H1 (cell line): ENCODE measurements at regions not wholly inside any gene's neighbourhood (a gene's known extent, or its start where the extent isn't known, plus 50 kb on each side); places are given as distances from the start of the nearest gene placed in this dataset.

Source experiments
- CTCF ChIA-PET: fragments of 300-600 bp; sonication (Branson Sonifier 250); formaldehyde crosslinking; loops from one replicate; lab custom pipeline; 2021; ENCODE audit not compliant: partially characterized antibody; lab: Charles Lee
- POLR2A ChIA-PET: fragments of 300-600 bp; sonication (Branson Sonifier 250); formaldehyde crosslinking; loops from one replicate; lab custom pipeline; 2021; ENCODE audit warnings: inconsistent platforms; ENCODE audit not compliant: partially characterized antibody; lab: Charles Lee
- DNase-seq, 2 experiments: peaks; one replicate each; pipeline versions ENCODE4 v3.0.0 to v3.0.0-alpha.2; 2010 to 2022; ENCODE audit warnings: low spot score in 2 of 2, low read depth in 1 of 2, mixed read lengths in 1 of 2
- FAIRE-seq: peaks from 2 replicates; lab custom pipeline; 2011; peaks lifted over from hg19 to GRCh38; lab: Jason Lieb, UNC
- H2AFZ ChIP-seq: 2 replicates; pipeline ENCODE4 v1.8.1; 2012; ENCODE audit warnings: low read length, inconsistent platforms
- H2AK5ac ChIP-seq: 2 replicates; pipeline ENCODE4 v1.6.1; 2013; ENCODE audit warnings: low read depth, low read length
- H2BK120ac ChIP-seq: replicated peaks from 2 replicates; pipeline ENCODE3; 2013; ENCODE audit warnings: low read depth, low read length, inconsistent platforms
- H2BK12ac ChIP-seq: 2 replicates; pipeline ENCODE4 v1.6.1; 2013; ENCODE audit warnings: low read depth, low read length
- H2BK15ac ChIP-seq: 2 replicates; pipeline ENCODE4 v1.6.1; 2013; ENCODE audit warnings: low read length
- H2BK20ac ChIP-seq: 2 replicates; pipeline ENCODE4 v1.6.1; 2013; ENCODE audit warnings: low read length
- H2BK5ac ChIP-seq: 2 replicates; pipeline ENCODE4 v1.6.1; 2013; ENCODE audit warnings: low read depth, low read length
- H3K14ac ChIP-seq: 2 replicates; pipeline ENCODE4 v1.6.1; 2013; ENCODE audit warnings: inconsistent platforms; ENCODE audit not compliant: insufficient read length
- H3K18ac ChIP-seq: 2 replicates; pipeline ENCODE4 v1.6.1; 2013; ENCODE audit warnings: low read length; ENCODE audit errors: extremely low read depth
- H3K23ac ChIP-seq: 2 replicates; pipeline ENCODE4 v1.6.1; 2013; ENCODE audit warnings: inconsistent platforms; ENCODE audit not compliant: insufficient read length
- H3K23me2 ChIP-seq: 2 replicates; pipeline ENCODE4 v1.6.1; 2013; ENCODE audit warnings: low read depth, low read length
- H3K27ac ChIP-seq: 2 replicates; pipeline ENCODE4 v1.6.1; 2011; ENCODE audit warnings: low read depth, low read length, inconsistent platforms
- H3K27me3 ChIP-seq, 4 experiments: replicated peaks in 1 of 4; 1 replicate in 1 of 4; 2 replicates in 3 of 4; pipeline versions ENCODE4 v1.6.1 to v1.8.1; 2011 to 2013; ENCODE audit warnings: low read length in 3 of 4, mild to moderate bottlenecking in 3 of 4, inconsistent platforms in 2 of 4, mixed read lengths in 2 of 4, moderate library complexity in 1 of 4; ENCODE audit not compliant: control insufficient read depth in 3 of 4, insufficient read depth in 3 of 4; ENCODE audit errors: extremely low read depth in 1 of 4
- H3K36me3 ChIP-seq, 4 experiments: 2 replicates each; pipeline versions ENCODE4 v1.6.1 to v1.8.1; 2011 to 2013; ENCODE audit warnings: mild to moderate bottlenecking in 4 of 4, low read length in 3 of 4, moderate library complexity in 2 of 4, control low read depth in 1 of 4, inconsistent platforms in 1 of 4; ENCODE audit not compliant: insufficient read depth in 4 of 4, control insufficient read depth in 2 of 4
- H3K4ac ChIP-seq: replicated peaks from 2 replicates; pipeline ENCODE3; 2013; ENCODE audit warnings: low read length, low read depth, mixed read lengths, inconsistent platforms; ENCODE audit not compliant: insufficient read length
- H3K4me1 ChIP-seq, 4 experiments: replicated peaks in 1 of 4; 1 replicate in 1 of 4; 2 replicates in 3 of 4; pipeline versions ENCODE4 v1.6.1 to v1.8.1; 2011 to 2013; ENCODE audit warnings: low read length in 3 of 4, inconsistent platforms in 2 of 4, mixed read lengths in 1 of 4; ENCODE audit not compliant: insufficient read depth in 4 of 4, control insufficient read depth in 3 of 4
- H3K4me2 ChIP-seq, 2 experiments: 2 replicates each; pipeline versions ENCODE4 v1.6.1 to v1.8.1; 2011 to 2013; ENCODE audit warnings: low read depth in 2 of 2, low read length in 2 of 2, control low read depth in 1 of 2, inconsistent platforms in 1 of 2, mild to moderate bottlenecking in 1 of 2; ENCODE audit not compliant: insufficient read depth in 1 of 2
- H3K4me3 ChIP-seq, 4 experiments: fragments of 200-600, 300-600 bp in 1 of 4; sonication (generic), shearing (Covaris generic), sonication (Bioruptor Twin) in 1 of 4; 2 replicates each; pipeline versions ENCODE4 v1.5.1 to v1.8.1; 2011 to 2016; ENCODE audit warnings: low read length in 4 of 4, low read depth in 3 of 4, control low read depth in 2 of 4, inconsistent platforms in 2 of 4, mild to moderate bottlenecking in 2 of 4, mixed read lengths in 1 of 4, moderate library complexity in 1 of 4; ENCODE audit not compliant: insufficient read depth in 2 of 4; ENCODE audit errors: extremely low read depth in 1 of 4
- H3K56ac ChIP-seq: replicated peaks from 2 replicates; pipeline ENCODE3; 2013; ENCODE audit warnings: low read depth, mild to moderate bottlenecking, mixed read lengths, low read length, inconsistent platforms; ENCODE audit not compliant: insufficient read length
- H3K79me1 ChIP-seq: 2 replicates; pipeline ENCODE4 v1.6.1; 2013; ENCODE audit warnings: low read depth, low read length, control low read depth
- H3K79me2 ChIP-seq, 2 experiments: 2 replicates each; pipeline versions ENCODE4 v1.6.1 to v1.8.1; 2012 to 2013; ENCODE audit warnings: low read length in 2 of 2, mild to moderate bottlenecking in 2 of 2, inconsistent platforms in 1 of 2; ENCODE audit not compliant: insufficient read depth in 2 of 2, control insufficient read depth in 1 of 2
- H3K9ac ChIP-seq, 4 experiments: replicated peaks in 1 of 4; 1 replicate in 1 of 4; 2 replicates in 3 of 4; pipeline versions ENCODE4 v1.6.1 to v1.8.1; 2011 to 2013; ENCODE audit warnings: low read depth in 3 of 4, low read length in 3 of 4, control low read depth in 2 of 4, mild to moderate bottlenecking in 2 of 4, moderate library complexity in 2 of 4, inconsistent platforms in 1 of 4; ENCODE audit errors: extremely low read depth in 1 of 4
- H3K9me3 ChIP-seq, 2 experiments: 2 replicates each; pipeline versions ENCODE4 v1.6.1 to v1.8.1; 2012 to 2013; ENCODE audit warnings: mild to moderate bottlenecking in 2 of 2, moderate library complexity in 2 of 2, control low read depth in 1 of 2, inconsistent platforms in 1 of 2, low read depth in 1 of 2, low read length in 1 of 2, mixed read lengths in 1 of 2; ENCODE audit not compliant: insufficient read depth in 2 of 2
- H4K20me1 ChIP-seq, 2 experiments: replicated peaks in 1 of 2; 2 replicates each; pipeline versions ENCODE3 to v1.8.1; 2011 to 2013; ENCODE audit warnings: inconsistent platforms in 2 of 2, low read length in 2 of 2, mild to moderate bottlenecking in 1 of 2; ENCODE audit not compliant: insufficient read depth in 2 of 2, control insufficient read depth in 1 of 2
- H4K5ac ChIP-seq: 2 replicates; pipeline ENCODE4 v1.6.1; 2013; ENCODE audit warnings: low read length, low read depth, mixed read lengths, inconsistent platforms; ENCODE audit not compliant: insufficient read length
- H4K8ac ChIP-seq: 2 replicates; pipeline ENCODE4 v1.8.0; 2013; ENCODE audit warnings: mild to moderate bottlenecking, moderate library complexity, low read length, inconsistent platforms; ENCODE audit not compliant: insufficient read depth; ENCODE audit errors: extremely low read depth
- H4K91ac ChIP-seq: replicated peaks from 2 replicates; pipeline ENCODE3; 2013; ENCODE audit warnings: low read length, mixed read lengths, inconsistent platforms; ENCODE audit not compliant: insufficient read length
- BRCA1 ChIP-seq: IDR thresholded peaks from 2 replicates; pipeline ENCODE4 v1.6.1; 2012; ENCODE audit warnings: low read depth, low read length, improper control_type of control experiment
- CEBPB ChIP-seq: IDR thresholded peaks from 2 replicates; pipeline ENCODE4 v1.6.1; 2012; ENCODE audit warnings: low read depth, low read length
- CREB1 ChIP-seq: IDR thresholded peaks from 2 replicates; pipeline ENCODE4 v1.6.1; 2012; ENCODE audit warnings: inconsistent platforms
- EGR1 ChIP-seq: IDR thresholded peaks from 2 replicates; pipeline ENCODE4 v1.6.1; 2011; ENCODE audit warnings: low read depth, low read length, borderline replicate concordance
- EZH2 ChIP-seq: fragments of 200-600 bp; sonication (generic); IDR thresholded peaks from 2 replicates; pipeline ENCODE4 v1.7.1; 2012; ENCODE audit warnings: low read depth, mild to moderate bottlenecking, moderate library complexity, low read length, inconsistent platforms; ENCODE audit not compliant: severe bottlenecking
- GABPA ChIP-seq: IDR thresholded peaks from 2 replicates; pipeline ENCODE4 v1.6.1; 2011; ENCODE audit warnings: mild to moderate bottlenecking, low read length, moderate library complexity, borderline replicate concordance; ENCODE audit not compliant: insufficient read depth
- KDM4A ChIP-seq: IDR thresholded peaks from one replicate; pipeline ENCODE4 v1.7.1; 2012; ENCODE audit warnings: low read depth, mild to moderate bottlenecking, moderate library complexity, low read length, inconsistent platforms; ENCODE audit not compliant: severe bottlenecking
- POLR2A ChIP-seq, 2 experiments: IDR thresholded peaks; 1 replicate in 1 of 2; 2 replicates in 1 of 2; pipeline ENCODE4 v1.6.1; 2011; ENCODE audit warnings: low read depth in 2 of 2, low read length in 2 of 2, mild to moderate bottlenecking in 2 of 2; ENCODE audit errors: control extremely low read depth in 1 of 2
- RNF2 ChIP-seq: fragments of 200-900, 300-1000 bp; sonication (generic); IDR thresholded peaks from 2 replicates; pipeline ENCODE4 v1.7.1; 2016; ENCODE audit warnings: borderline replicate concordance, low read depth, mild to moderate bottlenecking, antibody characterized with exemption, low read length; ENCODE audit not compliant: poor library complexity, severe bottlenecking; ENCODE audit errors: missing control alignments
- SP1 ChIP-seq: IDR thresholded peaks from 2 replicates; pipeline ENCODE4 v1.6.1; 2011; ENCODE audit warnings: low read depth, low read length
- SP2 ChIP-seq: IDR thresholded peaks from 2 replicates; pipeline ENCODE4 v1.6.1; 2012; ENCODE audit warnings: mild to moderate bottlenecking, low read length, inconsistent platforms
- TAF1 ChIP-seq: IDR thresholded peaks from 2 replicates; pipeline ENCODE4 v1.6.1; 2011; ENCODE audit warnings: mild to moderate bottlenecking, low read depth, low read length
- TAF7 ChIP-seq: optimal IDR thresholded peaks from 2 replicates; pipeline ENCODE3; 2011; ENCODE audit warnings: low read depth, mild to moderate bottlenecking, inconsistent platforms, low read length, moderate library complexity, borderline replicate concordance
- WGBS, 2 experiments: shearing (Covaris generic) in 1 of 2; methylation state at CpG; one replicate each; pipeline versions ENCODE4 v1.1.6 to v1.1.7; 2013 to 2015; ENCODE audit warnings: low lambda C conversion rate in 2 of 2, mixed read lengths in 2 of 2, inconsistent platforms in 1 of 2, low coverage in 1 of 2, missing lambda C conversion rate in 1 of 2; ENCODE audit not compliant: insufficient replicate concordance in 2 of 2, insufficient coverage in 1 of 2, insufficient read length in 1 of 2; ENCODE audit errors: extremely low coverage in 1 of 2, missing lambda C conversion rate in 1 of 2; 5-methylcytosine and 5-hydroxymethylcytosine counted together

DNA sequence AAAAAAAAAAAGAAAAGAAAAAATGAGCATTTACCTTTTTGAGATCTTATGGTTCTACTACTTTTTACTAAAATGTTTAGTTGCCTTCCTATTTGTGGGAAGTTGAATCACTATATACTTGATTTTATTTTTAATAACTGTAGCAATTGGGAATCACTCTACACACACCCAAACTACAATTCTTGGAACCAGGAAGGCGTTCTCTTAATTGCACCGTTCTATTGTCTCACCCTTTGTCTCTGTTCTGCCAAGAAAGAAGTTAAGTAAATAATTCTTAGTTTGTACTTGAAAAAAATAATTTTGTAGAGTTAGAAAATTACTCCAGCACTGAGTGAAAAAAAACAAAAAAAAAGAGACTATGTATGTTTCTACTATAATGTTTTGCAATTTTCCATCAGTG, 62.7 kb downstream of the ATOH1 start:
- CTCF ChIA-PET, result no interaction called here

More for the DNA sequence above, 62.7 kb downstream of the ATOH1 start:
- Histone ChIP-seq H3K23ac (no peak overlapping the region), H3K18ac (no peak overlapping the region), H3K27ac (no peak overlapping the region), H3K14ac (no peak overlapping the region), H3K79me1 (no peaks in the 10 kb centered on the region), H4K8ac (no peak overlapping the region), H4K5ac (no peak overlapping the region), H3K9ac (no peak overlapping the region), H3K79me2 (no peaks in the 10 kb centered on the region), H3K4me1 (no peaks in the 10 kb centered on the region), H2AFZ (no peak overlapping the region), H2BK15ac (no peak overlapping the region), H3K4me3 (no peak overlapping the region), H2BK20ac (no peak overlapping the region), H2BK120ac (no peak overlapping the region), H2AK5ac (no peak overlapping the region), H4K20me1 (no peaks in the 10 kb centered on the region), H3K56ac (no peak overlapping the region), H3K4ac (no peak overlapping the region), H3K23me2 (no peaks in the 10 kb centered on the region), H3K4me2 (no peak overlapping the region), H2BK5ac (no peak overlapping the region), H2BK12ac (no peak overlapping the region), H3K27me3 (no peaks in the 10 kb centered on the region), H3K36me3 (no peaks in the 10 kb centered on the region), H3K9me3 (no peaks in the 10 kb centered on the region), H4K91ac (no peak overlapping the region)
- POLR2A ChIA-PET, result no interaction called here
- DNase-seq (no peak), FAIRE-seq (no peak)
- TF ChIP-seq POLR2A (IDR thresholded peaks at IDR 0.05; ENCODE audit: control extremely low read depth in 1 of 2, low read depth in 2 of 2, low read length in 2 of 2), result no peak
- no peak for TF ChIP-seq TAF1
- TF ChIP-seq EGR1, result no peak
- no peak for TF ChIP-seq SP2
- no peak for TF ChIP-seq RNF2
- TF ChIP-seq CREB1, result no peak
- TF ChIP-seq SP1, result no peak
- no peak for TF ChIP-seq CEBPB
- TF ChIP-seq KDM4A, result no peak
- TF ChIP-seq GABPA, result no peak
- no peak for TF ChIP-seq TAF7
- no peak for TF ChIP-seq BRCA1
- no peak for TF ChIP-seq EZH2
- WGBS, 2 experiments, result 86% methylated on average over 2 of the region's 2 CpGs; no CpG with 5 or more reads in 1 of the 2 experiments
